IMR-90 (cell line): ENCODE measurements at regions not wholly inside any gene's neighbourhood (a gene's known extent, or its start where the extent isn't known, plus 50 kb on each side); places are given as distances from the start of the nearest gene placed in this dataset.

Experiments used
- SMC3 ChIP-seq: fragments of 150-350 bp; IDR thresholded peaks from 2 replicates; pipeline ENCODE4 v1.6.1; 2016; ENCODE audit warnings: low read depth, mild to moderate bottlenecking, antibody characterized with exemption, low read length, moderate library complexity
- TF ChIP-seq, protein P1 (sequence below): conservative IDR thresholded peaks from 2 replicates; pipeline ENCODE4 v1.5.1; 2012; ENCODE audit warnings: mild to moderate bottlenecking, low read depth, low read length, improper control_type of control experiment
- TF ChIP-seq, protein P2 (sequence below): fragments of 150-350 bp; IDR thresholded peaks from 2 replicates; pipeline ENCODE4 v1.6.1; 2017; ENCODE audit warnings: mild to moderate bottlenecking, antibody characterized with exemption, low read length, low read depth

DNA sequence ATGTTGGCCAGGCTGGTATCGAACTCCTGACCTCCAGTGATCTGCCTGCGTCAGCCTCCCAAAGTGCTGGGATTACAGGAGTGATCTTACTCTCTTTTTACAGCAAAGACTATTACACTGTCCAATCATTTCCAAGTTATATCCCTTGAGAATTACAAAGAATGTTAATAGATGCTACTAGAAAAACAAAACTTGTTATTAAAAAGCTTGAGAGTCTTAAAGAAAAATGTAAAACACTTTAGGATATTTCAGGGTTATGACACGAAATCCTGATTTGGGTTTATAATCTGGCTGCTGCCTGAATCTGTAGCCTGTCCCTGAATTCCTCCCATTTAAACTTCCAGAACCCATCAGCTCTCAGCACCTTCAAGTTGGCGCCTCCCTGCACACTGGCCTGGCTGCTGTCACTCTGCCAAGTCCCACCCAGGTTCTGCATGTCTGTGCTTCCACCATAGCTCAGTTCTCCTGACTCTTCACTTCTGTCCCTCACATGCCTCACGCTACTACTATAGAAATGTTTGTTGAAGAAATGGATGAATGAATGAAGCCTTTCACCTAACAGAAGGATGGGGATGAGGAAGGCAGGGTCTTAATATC, 55.8 kb upstream of the RFXAP start:
- TF ChIP-seq SMC3 = no peak
- TF ChIP-seq, protein P1, sequence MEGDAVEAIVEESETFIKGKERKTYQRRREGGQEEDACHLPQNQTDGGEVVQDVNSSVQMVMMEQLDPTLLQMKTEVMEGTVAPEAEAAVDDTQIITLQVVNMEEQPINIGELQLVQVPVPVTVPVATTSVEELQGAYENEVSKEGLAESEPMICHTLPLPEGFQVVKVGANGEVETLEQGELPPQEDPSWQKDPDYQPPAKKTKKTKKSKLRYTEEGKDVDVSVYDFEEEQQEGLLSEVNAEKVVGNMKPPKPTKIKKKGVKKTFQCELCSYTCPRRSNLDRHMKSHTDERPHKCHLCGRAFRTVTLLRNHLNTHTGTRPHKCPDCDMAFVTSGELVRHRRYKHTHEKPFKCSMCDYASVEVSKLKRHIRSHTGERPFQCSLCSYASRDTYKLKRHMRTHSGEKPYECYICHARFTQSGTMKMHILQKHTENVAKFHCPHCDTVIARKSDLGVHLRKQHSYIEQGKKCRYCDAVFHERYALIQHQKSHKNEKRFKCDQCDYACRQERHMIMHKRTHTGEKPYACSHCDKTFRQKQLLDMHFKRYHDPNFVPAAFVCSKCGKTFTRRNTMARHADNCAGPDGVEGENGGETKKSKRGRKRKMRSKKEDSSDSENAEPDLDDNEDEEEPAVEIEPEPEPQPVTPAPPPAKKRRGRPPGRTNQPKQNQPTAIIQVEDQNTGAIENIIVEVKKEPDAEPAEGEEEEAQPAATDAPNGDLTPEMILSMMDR = no peak
- TF ChIP-seq, protein P2, sequence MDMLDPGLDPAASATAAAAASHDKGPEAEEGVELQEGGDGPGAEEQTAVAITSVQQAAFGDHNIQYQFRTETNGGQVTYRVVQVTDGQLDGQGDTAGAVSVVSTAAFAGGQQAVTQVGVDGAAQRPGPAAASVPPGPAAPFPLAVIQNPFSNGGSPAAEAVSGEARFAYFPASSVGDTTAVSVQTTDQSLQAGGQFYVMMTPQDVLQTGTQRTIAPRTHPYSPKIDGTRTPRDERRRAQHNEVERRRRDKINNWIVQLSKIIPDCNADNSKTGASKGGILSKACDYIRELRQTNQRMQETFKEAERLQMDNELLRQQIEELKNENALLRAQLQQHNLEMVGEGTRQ = no peak
